ENCODE measurements at regions not wholly inside any gene's neighbourhood (a gene's known extent, or its start where the extent isn't known, plus 50 kb on each side); places are given as distances from the start of the nearest gene placed in this dataset.

GRCh38 chr13:74214321-74214720, 80.1 kb upstream of the KLF12 start:
- DNase-seq: no peak

- no peak for DNase-seq
Measured at GRCh38 chr13:74210693-74211393, 76.6 kb upstream of the KLF12 start.

- no peak for DNase-seq
Measured at GRCh38 chr13:74206855-74207254, 72.7 kb upstream of the KLF12 start.

GRCh38 chr13:74206061-74206561, 71.9 kb upstream of the KLF12 start:
- DNase-seq: no peak

GRCh38 chr13:74205313-74205690, 71.1 kb upstream of the KLF12 start:
- no peak for DNase-seq

GRCh38 chr13:74204602-74205312, 70.6 kb upstream of the KLF12 start:
- no peak for DNase-seq

GRCh38 chr13:74203576-74203975, 69.4 kb upstream of the KLF12 start:
- DNase-seq: no peak

GRCh38 chr13:74202129-74202813, 68.1 kb upstream of the KLF12 start:
- DNase-seq: no peak

- no peak for DNase-seq
Measured at GRCh38 chr13:74201530-74201929, 67.3 kb upstream of the KLF12 start.

- DNase-seq: no peak
Measured at GRCh38 chr13:74200081-74200480, 65.9 kb upstream of the KLF12 start.

GRCh38 chr13:74197677-74198429, 63.6 kb upstream of the KLF12 start:
- no peak for DNase-seq

GRCh38 chr13:74194846-74195245, 60.6 kb upstream of the KLF12 start:
- DNase-seq: no peak

GRCh38 chr13:74193391-74193790, 59.2 kb upstream of the KLF12 start:
- no peak for DNase-seq

- DNase-seq: no peak
Measured at GRCh38 chr13:74191410-74191809, 57.2 kb upstream of the KLF12 start.

- DNase-seq: no peak
Measured at GRCh38 chr13:74190999-74191398, 56.8 kb upstream of the KLF12 start.

GRCh38 chr13:74187564-74187963, 53.4 kb upstream of the KLF12 start:
- DNase-seq: no peak

GRCh38 chr13:74184283-74184682, 50.1 kb upstream of the KLF12 start:
- DNase-seq: no peak
